Nephron progenitor cell (in vitro differentiated cells): ENCODE measurements at regions not wholly inside any gene's neighbourhood (a gene's known extent, or its start where the extent isn't known, plus 50 kb on each side); places are given as distances from the start of the nearest gene placed in this dataset.

Experiments used
- DNase-seq: peaks from one replicate; pipeline ENCODE4 v3.0.0; 2021
- H3K27ac Mint-ChIP-seq: 2 replicates; pipeline ENCODE4 v1.8.0; 2021; ENCODE audit warnings: mild to moderate bottlenecking, moderate library complexity, mixed read lengths
- H3K27me3 Mint-ChIP-seq: 2 replicates; pipeline ENCODE4 v1.8.0; 2021; ENCODE audit warnings: mild to moderate bottlenecking, low read depth, mixed read lengths; ENCODE audit not compliant: poor library complexity
- H3K36me3 Mint-ChIP-seq: 2 replicates; pipeline ENCODE4 v1.8.0; 2021; ENCODE audit warnings: low read depth, mixed read lengths
- H3K4me1 Mint-ChIP-seq: 2 replicates; pipeline ENCODE4 v1.8.0; 2021; ENCODE audit warnings: mixed read lengths
- H3K4me3 Mint-ChIP-seq: 2 replicates; pipeline ENCODE4 v1.8.0; 2021; ENCODE audit warnings: mild to moderate bottlenecking, moderate library complexity, mixed read lengths
- H3K9me3 Mint-ChIP-seq: 2 replicates; pipeline ENCODE4 v1.8.0; 2021; ENCODE audit warnings: mild to moderate bottlenecking, moderate library complexity, mixed read lengths
- TF ChIP-seq, protein P1 (sequence below): fragments of 200-600 bp; sonication (generic); IDR thresholded peaks from 2 replicates; pipeline ENCODE4 v1.5.0; 2021; ENCODE audit warnings: antibody characterized with exemption

DNA sequence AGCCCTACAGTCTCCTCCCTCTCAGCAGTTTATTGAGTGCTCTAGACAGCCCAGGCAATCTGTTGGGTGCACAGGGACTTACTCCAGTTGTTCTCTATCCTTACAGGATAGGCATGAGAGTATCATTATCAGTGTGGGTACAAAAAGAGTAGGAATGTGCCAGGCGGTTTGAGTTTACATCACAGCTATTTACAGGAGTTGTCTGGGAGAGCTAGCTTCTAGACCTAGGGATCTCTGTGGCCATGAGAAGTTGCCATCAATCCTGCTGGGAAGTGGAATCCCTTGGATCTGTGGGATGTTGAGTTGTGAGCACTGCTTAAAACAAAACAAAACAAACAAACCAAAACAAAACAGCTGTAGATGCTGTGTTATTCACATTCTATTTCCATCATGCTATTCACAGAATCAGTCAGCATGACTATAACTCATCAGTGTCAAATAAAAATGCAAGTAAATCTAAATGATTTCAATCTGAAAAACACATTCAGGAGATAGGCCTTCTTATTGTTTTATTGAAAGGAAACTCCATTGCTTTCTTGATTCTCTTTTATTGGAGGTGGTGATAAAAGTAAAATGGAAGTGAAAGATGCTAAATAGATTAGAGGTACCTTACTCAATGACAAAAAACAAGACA lies 552.4 kb upstream of the ZNF608 start:
- Mint-ChIP-seq H3K9me3 (no peaks in the 10 kb centered on the region), H3K27ac (peak overlapping the region; percentile 14)
- no peak for DNase-seq

GRCh38 chr5:125301711-125302110 lies 555.3 kb upstream of the ZNF608 start:
- no peak overlapping the region for H3K27ac Mint-ChIP-seq
- TF ChIP-seq, protein P1, sequence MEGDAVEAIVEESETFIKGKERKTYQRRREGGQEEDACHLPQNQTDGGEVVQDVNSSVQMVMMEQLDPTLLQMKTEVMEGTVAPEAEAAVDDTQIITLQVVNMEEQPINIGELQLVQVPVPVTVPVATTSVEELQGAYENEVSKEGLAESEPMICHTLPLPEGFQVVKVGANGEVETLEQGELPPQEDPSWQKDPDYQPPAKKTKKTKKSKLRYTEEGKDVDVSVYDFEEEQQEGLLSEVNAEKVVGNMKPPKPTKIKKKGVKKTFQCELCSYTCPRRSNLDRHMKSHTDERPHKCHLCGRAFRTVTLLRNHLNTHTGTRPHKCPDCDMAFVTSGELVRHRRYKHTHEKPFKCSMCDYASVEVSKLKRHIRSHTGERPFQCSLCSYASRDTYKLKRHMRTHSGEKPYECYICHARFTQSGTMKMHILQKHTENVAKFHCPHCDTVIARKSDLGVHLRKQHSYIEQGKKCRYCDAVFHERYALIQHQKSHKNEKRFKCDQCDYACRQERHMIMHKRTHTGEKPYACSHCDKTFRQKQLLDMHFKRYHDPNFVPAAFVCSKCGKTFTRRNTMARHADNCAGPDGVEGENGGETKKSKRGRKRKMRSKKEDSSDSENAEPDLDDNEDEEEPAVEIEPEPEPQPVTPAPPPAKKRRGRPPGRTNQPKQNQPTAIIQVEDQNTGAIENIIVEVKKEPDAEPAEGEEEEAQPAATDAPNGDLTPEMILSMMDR = no peak
- H3K9me3 Mint-ChIP-seq = peaks cover 19% of the 10 kb centered on the region
- H3K36me3 Mint-ChIP-seq = peaks cover 12% of the 10 kb centered on the region
- no peak overlapping the region for H3K4me3 Mint-ChIP-seq
- peaks cover 32% of the 10 kb centered on the region for H3K4me1 Mint-ChIP-seq
- H3K27me3 Mint-ChIP-seq = no peaks in the 10 kb centered on the region
- no peak for DNase-seq

More for the DNA sequence above, 552.4 kb upstream of the ZNF608 start:
- no peaks in the 10 kb centered on the region for H3K27me3 Mint-ChIP-seq
- H3K4me3 Mint-ChIP-seq = no peak overlapping the region
- H3K4me1 Mint-ChIP-seq = peaks cover 47% of the 10 kb centered on the region
- TF ChIP-seq, protein P1 = no peak
- no peaks in the 10 kb centered on the region for H3K36me3 Mint-ChIP-seq

DNA sequence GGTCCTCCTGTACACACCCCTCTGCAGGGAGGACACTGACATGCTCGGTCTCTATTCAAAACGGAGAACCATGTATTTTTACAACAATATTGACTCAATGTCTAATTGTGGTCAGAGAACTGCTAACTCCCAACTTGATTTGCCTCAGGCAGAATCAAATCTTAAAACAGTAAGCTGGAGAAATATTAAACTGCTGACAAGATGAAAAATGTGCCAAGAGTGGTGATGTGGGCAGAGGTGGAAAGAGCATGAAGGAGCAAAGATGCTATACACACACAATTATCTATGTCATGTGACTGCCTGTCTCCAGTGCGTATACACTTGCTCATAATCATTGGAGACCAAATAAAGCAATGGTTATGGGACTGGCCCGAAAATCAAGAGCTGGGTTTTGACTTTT lies 556.1 kb upstream of the ZNF608 start:
- TF ChIP-seq, protein P1 = no peak
- Mint-ChIP-seq H3K36me3 (peaks cover 17% of the 10 kb centered on the region), H3K4me3 (no peak overlapping the region), H3K9me3 (peaks cover 27% of the 10 kb centered on the region), H3K27me3 (no peaks in the 10 kb centered on the region), H3K27ac (no peak overlapping the region), H3K4me1 (peaks cover 23% of the 10 kb centered on the region)
- no peak for DNase-seq

DNA sequence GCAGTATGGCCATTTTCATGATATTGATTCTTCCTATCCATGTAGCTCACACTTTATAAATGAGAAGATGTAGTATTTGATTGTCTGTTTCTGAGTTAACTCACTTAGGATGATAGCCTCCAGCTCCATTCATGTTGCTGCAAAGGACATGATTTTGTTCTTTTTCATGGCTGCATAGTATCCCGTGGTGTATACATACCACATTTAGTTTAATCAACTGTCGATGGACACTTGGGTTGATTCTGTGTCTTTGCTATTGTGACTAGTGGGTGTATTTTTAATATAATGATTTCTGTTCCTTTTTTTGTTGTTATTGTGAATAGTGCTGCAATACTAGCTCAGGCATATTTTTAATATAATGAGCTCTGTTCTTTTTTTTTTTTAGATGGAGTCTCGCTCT lies 560.3 kb upstream of the ZNF608 start:
- Mint-ChIP-seq H3K9me3 (peaks cover 41% of the 10 kb centered on the region), H3K4me1 (no peaks in the 10 kb centered on the region), H3K27me3 (peaks cover 2% of the 10 kb centered on the region), H3K27ac (no peak overlapping the region), H3K36me3 (peaks cover 28% of the 10 kb centered on the region), H3K4me3 (no peak overlapping the region)
- TF ChIP-seq, protein P1 = no peak
- no peak for DNase-seq

- H3K27me3 Mint-ChIP-seq = peaks cover 2% of the 10 kb centered on the region
- peaks cover 3% of the 10 kb centered on the region for H3K4me1 Mint-ChIP-seq
- H3K36me3 Mint-ChIP-seq = peaks cover 61% of the 10 kb centered on the region
- DNase-seq = no peak
- H3K27ac Mint-ChIP-seq = no peak overlapping the region
- H3K9me3 Mint-ChIP-seq = peaks cover 69% of the 10 kb centered on the region
- no peak overlapping the region for H3K4me3 Mint-ChIP-seq
- TF ChIP-seq, protein P1 = no peak
Observed at GRCh38 chr5:125310749-125311148, 564.3 kb upstream of the ZNF608 start.

DNA sequence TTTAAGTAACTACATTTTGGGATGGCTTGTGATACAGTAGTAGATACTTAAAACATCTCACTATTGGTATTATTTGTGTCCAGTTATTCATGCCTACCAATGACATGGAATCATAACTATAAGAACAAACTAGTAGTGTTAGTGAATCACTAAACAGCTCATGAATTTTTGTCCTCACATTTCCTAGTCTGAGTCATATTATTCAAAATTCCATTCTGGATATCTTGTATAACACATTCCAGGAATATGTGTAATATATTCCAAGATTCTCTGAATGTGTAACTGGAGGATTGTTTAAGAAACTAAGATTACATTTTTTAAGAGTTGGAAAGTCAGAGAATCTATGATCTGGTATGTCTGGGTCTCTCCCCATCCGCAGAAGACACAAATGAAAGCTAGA lies 565.3 kb upstream of the ZNF608 start:
- no peak overlapping the region for H3K27ac Mint-ChIP-seq

More for the DNA sequence above, 565.3 kb upstream of the ZNF608 start:
- TF ChIP-seq, protein P1 = no peak
- H3K36me3 Mint-ChIP-seq = peaks cover 51% of the 10 kb centered on the region
- peaks cover 13% of the 10 kb centered on the region for H3K4me1 Mint-ChIP-seq
- H3K9me3 Mint-ChIP-seq = peaks cover 59% of the 10 kb centered on the region
- no peak overlapping the region for H3K4me3 Mint-ChIP-seq
- H3K27me3 Mint-ChIP-seq = peaks cover 2% of the 10 kb centered on the region
- no peak for DNase-seq
